CD4-positive, alpha-beta T cell treated with Interleukin-4 for 1 hour (primary cell): ENCODE measurements at regions not wholly inside any gene's neighbourhood (a gene's known extent, or its start where the extent isn't known, plus 50 kb on each side); places are given as distances from the start of the nearest gene placed in this dataset.
"Not testable (repeated sequence)": the region's sequence is repeated elsewhere in the genome, so short reads cannot be mapped to it uniquely, and the experiment has no call there.

Experiments used
- DNase-seq, 2 donors: peaks; one replicate each; pipeline ENCODE4 v3.0.0-alpha.2; 2020 to 2022

DNA sequence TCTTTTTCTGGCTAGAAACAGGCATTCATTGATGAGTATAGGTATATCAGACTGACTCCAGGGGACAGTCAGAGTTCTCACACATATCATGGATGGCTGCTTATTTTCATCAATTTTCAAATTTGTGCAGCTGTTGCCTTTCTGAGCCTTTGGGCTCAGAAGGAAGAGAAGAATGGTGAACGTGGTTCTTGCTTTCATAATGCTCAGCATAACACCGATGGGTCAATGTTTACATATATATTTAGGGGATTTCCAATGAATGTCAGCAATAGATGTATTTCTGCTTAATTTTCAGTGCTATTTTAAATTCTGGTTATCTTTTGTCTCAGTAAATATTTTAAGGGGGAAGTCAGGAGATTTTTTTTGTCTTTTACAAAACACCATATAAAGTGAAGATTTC is 581.4 kb upstream of the DPPA4 start:
- no peak for DNase-seq

DNA sequence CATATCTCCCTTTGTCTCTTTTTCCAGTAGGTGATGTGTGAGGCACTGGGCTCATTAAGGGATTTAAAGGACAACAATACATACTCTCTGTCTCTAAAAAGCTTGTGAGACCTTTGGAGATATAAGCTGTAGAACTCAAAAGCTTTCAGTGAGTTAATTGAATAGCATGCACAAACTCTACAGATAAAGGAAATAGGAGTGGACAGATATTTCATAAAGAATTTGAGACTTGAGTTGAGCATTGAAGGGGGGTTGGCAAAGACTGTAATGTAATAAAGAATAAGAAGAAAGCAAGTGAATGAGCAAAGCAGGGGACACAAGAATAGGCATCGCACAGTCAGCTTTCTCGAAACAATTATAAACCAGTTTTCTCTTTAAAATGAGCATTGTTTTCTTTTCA is 583.4 kb upstream of the DPPA4 start:
- no peak for DNase-seq

DNA sequence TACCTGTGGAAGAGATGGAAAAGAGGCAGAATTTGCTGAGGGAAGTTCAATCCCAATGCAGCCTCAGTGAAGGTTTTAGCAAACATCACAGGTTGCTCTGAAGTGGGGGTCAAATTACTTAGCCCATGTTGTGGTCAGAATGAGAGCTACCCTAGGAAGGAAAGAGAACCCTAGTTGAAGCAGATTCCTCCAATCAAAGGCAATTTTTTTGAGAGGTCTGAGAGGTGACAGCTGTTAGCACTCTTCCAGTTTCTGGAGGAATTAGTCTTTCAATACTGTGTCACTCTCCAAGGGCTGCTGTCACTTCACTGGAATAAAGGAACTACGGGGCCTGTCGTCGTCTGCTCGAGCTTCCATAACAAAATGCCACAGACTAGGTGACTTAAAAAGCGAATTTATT is 584.2 kb upstream of the DPPA4 start:
- DNase-seq, result no peak

DNA sequence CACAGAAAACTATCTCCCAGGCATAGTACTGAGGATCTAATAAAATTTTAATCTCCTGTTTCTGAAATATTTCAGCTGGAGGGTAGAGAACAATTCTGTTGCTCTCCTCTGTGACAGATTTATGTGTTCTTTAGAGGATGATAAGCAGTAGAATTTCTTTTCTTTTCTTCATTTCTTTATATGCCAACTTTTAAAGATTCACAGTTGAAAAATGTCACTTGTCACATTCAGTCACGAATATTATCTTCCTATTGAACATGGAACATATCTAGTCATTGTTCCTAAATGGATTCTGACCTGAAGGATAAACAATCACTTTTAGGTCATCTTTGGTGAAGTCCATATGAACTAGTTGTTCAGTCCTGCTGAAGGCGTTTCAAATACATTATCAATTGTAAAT is 585.5 kb upstream of the DPPA4 start:
- DNase-seq, result no peak

DNA sequence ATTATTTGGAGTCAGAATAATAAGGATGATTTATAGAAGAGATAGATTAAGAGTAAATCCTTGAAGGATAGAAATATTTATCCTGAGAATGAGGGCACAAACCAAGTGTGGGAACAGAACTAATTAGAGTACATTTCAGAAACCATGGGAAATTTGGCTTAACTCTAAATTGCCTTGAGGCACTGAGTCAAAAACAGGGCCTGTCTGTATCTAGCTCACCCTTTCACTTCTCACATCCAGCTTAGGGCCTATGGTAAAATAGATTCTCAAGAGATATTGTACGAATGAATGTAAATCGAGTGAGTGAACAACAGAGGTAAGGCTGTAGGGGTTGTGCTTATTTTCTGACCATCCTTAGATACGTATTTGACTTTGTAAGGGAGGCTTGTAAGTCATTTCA is 586.1 kb upstream of the DPPA4 start:
- DNase-seq, result no peak

DNA sequence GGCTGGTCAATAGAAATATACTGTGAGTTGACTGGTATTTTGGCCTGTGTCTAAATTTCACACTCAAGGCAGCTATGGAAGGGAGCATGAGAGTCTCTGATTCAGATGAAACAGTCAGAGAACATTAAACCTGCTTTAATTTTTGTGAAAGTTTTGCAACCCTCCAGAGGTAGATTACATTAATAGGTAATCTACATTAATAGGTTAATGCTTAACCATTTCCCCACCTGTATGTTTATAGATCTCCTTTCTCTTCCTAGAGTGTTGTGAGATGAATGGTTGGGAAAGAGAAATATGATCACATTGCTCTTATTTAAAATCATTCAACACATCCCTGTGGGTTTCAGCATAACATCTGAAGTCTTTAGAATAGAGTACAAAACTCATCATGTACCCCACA is 586.9 kb upstream of the DPPA4 start:
- no peak for DNase-seq

DNA sequence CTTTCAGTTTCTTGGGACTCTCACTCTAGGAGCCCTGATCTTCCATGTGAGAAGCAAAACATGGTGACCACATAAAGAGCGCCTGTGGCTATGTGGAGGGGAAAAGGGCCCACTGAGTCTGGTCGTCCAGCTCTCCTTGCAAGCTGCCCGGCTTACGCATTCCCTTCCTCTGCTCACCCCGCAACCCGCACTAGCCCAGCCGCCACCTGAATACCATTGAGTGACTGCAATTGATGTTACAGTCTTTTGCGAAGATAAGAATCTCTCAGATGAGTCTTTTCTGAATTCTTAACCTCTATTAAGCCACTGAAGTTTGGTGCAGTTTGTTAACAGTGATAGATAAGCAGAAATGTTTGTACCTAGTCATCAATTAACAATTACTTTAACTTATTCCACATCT is 589.0 kb upstream of the DPPA4 start:
- no peak for DNase-seq

DNA sequence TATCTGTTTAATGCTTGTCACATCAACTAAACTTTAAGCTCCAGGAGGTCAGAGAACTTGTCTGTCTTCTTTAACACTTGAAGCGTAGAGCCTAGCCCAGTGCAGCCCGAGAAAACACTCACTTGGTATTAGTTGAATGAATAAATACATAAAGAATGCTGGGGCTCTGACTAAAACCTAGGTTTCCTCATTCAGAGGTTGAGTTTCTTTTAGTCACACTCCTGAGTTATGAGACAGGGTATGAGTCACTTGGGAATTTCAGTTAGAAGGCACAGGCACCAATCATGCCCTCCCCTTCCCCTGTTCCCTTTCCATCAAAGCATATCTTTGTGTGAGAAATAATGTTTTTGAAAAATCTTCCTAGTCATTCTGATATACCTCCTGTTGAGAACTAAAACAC is 589.8 kb upstream of the DPPA4 start:
- DNase-seq, result no peak

GRCh38 chr3:109927726-109928125 is 590.4 kb upstream of the DPPA4 start:
- no peak for DNase-seq

DNA sequence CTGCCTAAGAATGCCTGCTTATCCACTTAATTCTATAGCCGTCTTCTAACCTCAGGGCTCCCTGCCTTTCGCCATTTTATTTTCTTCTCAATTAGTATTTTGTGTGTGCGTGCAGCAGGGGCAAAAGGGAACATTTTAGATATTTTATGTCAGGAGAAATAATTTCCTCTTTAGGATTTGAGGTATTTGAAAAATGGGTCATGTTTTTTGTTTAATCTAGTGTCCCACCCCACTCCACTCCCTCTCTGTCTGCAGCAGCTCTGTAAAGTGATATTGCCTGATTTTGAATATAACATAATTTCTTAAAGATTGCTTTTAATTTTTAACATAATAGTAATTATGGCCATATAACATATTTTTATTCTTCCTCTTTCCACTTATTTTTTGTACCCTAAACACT is 593.2 kb upstream of the DPPA4 start:
- no peak for DNase-seq

DNA sequence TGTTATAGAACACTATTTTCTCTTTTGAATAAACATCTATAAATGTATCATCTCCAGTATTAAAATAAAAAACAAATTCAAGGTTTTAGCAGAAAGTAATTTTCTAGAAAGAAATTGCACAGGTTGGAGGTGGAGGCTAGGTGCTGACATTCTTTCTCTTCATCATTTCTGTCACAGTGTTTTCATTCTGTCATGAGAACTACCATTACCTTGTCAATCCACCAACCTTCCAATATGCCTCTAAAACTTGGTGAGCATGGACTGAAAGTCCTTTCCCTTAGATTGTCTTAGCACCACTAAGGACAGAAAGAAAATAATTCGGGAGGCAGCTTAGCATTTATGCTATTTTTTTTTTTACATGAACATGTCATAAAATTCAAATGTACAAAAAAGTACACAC is 596.2 kb upstream of the DPPA4 start:
- DNase-seq, result no peak

GRCh38 chr3:109939817-109940216 is 602.5 kb upstream of the DPPA4 start:
- DNase-seq, result no peak

DNA sequence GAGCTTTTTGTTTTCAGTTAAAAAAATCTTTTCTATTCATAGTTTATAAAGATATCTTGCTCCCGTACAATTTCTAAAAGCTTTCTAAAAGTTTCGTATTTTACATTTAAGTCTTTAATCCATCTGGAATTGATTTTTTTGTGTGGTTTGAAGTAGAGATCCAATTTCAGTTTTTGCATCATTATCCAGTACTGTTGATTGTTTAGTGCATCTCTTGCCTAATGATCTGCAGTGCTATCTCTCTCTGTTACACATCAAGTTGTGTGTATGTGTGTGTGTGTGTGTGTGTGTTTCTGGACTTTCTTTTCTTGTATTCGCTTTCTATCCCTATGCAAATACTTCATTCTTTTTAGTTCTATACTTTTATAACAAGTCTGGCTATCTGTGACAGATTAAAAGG is 605.8 kb upstream of the DPPA4 start:
- no peak for DNase-seq

GRCh38 chr3:109944836-109945235 is 607.5 kb upstream of the DPPA4 start:
- DNase-seq, result no peak

DNA sequence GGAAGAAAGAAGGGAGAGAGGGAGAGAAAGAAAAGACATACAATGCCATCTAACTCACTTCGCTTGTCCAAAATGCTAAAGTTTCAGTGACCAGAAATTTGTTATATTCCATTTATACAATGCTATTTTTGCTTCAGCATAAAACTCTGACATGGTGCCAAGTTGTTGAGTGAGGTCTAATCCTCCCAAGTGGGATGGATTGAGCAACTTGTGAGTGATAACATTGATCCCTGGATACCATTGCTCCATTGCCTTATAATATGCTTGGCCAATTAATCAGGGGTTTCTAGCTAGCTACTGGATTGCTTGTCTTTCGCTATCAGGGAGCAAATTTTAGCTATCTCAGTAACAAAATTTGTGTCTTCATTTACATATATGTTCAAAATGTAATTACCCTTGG is 615.6 kb upstream of the DPPA4 start:
- DNase-seq, result no peak

GRCh38 chr3:109963831-109964230 is 626.5 kb upstream of the DPPA4 start:
- no peak for DNase-seq

DNA sequence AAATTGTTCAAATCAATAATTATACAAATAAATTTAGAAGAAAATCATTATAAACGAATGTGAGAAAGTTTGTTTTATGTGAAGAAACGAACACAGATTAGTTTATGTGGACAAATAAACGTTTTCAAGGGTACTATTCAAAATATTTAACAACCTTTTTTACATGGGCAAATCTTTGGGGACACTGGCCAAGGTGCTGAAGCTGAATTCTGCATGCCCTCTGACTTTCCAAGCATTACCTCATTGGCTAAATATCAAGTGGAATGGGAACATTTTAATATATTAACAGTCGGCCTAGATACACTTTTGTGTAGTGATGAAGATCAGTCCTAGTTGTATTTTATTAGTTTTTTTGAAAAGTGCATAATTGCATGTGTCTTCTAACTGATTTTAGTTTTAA is 636.4 kb upstream of the DPPA4 start:
- DNase-seq, result no peak

DNA sequence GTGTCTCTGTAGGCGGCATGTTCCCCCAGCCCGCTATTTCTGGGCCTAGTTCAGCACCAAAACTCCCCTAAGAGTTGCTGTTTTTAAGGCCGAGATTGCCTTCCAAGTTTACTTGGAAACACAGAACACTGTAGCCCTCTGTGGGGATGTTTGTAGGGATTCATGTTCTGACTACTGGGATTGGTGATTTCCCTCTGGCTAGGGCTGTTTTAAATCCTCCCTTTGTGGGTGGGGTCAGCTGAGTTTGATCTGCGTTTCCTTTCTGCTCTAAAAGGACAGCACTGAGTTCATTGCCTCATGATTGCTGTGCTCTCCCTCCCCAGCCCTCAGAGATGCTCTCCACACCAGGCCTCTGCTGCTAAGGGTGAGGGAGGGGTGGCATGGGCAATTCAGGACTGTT is 640.6 kb upstream of the DPPA4 start:
- DNase-seq, result no peak

DNA sequence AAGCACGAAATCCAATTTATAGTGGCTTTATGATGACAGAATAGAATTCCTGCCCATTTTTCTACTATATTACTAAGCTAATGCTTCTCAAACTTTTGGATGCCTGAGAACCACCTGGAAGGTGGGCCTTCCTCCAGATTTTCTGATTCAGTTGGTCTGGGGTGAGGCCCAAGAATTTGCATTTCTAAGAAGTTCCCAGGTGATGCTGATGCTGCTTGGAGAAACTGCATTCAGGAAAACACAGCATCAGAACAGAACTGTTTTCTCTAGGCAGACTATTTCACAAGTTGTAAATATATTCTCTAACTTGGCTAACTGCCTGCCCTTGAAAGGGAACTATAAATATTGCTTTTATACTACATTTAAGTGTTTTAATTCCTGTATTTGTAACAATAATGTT is 644.9 kb upstream of the DPPA4 start:
- no peak for DNase-seq

- no peak for DNase-seq
These were observed 647.6 kb upstream of the DPPA4 start for GRCh38 chr3:109984976-109985375.

DNA sequence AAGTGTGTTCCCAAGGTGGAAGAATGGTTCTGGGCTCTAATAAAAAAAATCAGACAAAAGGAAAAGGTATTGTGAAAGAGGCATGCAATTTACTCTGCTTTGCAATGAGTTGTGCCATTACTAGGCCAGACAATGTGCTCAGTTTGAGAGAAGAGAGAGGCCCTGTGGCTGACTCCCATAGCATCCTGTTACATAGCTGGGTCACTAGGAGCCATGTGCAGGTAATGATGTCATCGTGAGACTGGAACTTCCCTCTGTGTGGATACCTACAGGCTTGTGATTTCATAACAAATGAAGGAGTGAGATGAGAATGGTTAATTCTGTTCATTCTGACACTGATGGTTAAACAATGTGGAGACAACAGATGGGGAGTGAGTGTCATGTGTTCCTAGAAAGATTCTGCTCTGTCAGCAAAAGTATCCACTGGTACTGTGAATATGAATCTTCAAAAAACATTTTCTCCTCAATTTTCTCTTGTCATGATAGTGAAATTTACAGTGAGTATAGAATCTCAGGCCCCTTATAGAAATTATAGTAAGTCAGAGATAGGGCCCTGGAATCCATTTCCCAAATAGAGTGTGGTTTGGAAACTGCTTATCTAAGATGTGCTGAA is 648.7 kb upstream of the DPPA4 start:
- no peak for DNase-seq

GRCh38 chr3:109994853-109995252 is 657.5 kb upstream of the DPPA4 start:
- no peak for DNase-seq

DNA sequence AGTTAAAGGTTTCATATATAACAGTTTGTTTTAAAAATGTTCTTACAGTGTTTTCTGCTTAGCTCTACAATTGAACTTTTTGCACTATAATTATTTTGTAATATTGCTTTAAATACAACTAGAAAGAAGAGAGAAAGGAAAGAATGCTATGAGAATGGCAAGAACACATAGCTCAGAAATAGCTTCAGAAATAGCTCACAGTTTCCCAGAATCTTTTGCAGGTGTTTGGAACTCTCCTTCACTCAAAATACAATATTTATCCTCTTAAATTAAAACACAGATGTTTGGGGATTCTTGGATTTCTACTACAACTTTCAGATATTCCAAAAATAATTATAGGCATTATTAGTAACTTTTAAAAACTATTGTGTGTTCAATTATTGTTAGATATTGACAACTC is 658.0 kb upstream of the DPPA4 start:
- no peak for DNase-seq

GRCh38 chr3:110001905-110002304 is 664.6 kb upstream of the DPPA4 start:
- not testable (repeated sequence) for DNase-seq

DNA sequence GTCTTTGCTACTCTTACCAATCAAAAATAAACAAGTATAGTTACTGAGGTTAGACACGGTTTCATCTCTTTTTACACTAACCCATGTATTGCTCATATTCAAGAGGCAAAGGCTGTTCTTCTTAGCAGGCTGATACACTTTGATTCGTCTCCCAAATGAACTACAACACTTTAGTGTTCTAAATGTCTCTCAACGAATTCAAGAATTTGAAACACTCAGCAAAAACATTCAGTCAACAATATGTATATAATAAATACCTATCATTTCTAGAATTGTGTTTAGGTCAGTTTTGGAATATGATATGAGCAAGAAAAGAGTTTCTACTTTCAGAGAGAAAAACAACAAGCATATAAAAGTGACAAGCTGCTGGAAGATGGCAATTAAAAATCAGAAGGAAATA is 669.6 kb upstream of the DPPA4 start:
- DNase-seq, result no peak
